Islet of Langerhans (tissue), 1 donor: ENCODE measurements at regions not wholly inside any gene's neighbourhood (a gene's known extent, or its start where the extent isn't known, plus 50 kb on each side); places are given as distances from the start of the nearest gene placed in this dataset.
A peak's percentile ranks its signal among the peaks of the same experiment; 100 is the strongest.

ENCODE experiments used
- FAIRE-seq: peaks from one replicate; lab custom pipeline; 2011; peaks lifted over from hg19 to GRCh38; lab: Jason Lieb, UNC

DNA sequence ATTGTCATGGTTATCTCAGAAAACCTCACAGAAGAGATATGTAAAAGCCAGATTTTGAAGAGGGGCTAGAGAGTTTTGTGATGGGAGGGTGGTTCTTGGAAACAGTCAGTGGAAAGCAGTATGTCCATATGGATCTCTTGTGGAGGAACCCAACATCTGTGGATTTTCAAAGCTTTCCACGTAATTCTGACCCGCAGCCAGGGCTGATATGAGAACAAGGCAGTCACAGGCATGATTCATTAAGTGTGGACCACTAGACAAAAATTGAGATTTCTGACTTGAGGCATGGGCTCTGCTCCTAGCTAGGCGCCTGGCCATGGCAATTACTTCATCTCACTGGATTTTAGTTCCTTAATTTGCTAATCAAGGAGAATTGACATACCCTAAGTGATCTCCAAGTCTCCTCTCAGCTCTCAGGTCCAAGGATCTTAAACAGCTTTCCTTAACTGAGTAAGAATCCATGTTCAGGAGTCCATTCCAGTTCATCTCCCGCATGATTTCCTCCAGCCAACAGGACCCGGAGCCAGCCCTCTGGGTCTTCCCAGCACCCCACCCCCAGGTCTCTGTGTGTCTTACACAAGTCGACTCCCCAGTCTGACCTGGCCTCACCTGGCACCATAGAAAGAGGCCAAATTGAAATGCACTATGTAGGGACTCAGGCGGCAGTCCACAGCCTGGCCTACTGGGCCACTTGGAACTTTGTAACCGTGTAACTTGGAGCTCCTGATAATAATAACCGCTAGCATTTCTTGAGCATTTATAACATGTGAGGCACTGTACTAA is 176.3 kb upstream of the PARP11 start:
- no peak for FAIRE-seq

DNA sequence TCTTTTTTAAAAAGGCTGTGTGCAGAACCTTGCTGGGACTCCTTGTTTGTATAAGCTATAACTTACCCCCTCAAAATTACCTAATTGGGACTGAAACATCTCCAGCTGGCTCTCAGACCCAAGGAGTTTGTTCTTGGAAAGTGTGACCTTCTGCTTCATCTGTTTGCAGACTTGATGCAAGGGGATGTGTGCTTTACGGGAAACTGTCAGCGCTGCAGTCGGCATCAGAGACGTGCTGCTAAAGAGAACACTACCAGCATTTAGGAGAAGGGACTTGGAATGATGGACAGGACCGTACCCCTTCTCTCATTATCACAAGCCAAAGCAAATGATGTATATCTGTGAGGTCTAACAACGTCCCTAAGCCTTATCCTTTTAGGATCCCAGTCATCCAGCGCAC is 174.2 kb upstream of the PARP11 start:
- no peak for FAIRE-seq

DNA sequence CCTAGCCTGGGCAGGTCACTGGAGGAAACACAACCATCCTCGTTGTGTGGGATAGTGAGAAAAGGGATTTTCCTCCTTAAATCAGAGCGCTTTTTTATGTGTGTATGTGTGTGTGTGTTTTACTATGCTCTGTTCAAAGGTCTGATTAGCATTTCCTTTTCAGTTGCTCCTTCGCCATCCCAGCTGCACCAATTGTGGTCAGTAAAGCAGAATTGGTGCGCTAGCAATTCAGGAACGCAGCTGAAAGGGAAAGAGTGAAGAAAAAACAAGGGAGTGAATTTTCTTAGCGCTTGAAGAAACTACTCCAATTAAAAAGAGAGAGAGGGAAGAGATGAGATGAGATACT is 173.3 kb upstream of the PARP11 start:
- FAIRE-seq = no peak

DNA sequence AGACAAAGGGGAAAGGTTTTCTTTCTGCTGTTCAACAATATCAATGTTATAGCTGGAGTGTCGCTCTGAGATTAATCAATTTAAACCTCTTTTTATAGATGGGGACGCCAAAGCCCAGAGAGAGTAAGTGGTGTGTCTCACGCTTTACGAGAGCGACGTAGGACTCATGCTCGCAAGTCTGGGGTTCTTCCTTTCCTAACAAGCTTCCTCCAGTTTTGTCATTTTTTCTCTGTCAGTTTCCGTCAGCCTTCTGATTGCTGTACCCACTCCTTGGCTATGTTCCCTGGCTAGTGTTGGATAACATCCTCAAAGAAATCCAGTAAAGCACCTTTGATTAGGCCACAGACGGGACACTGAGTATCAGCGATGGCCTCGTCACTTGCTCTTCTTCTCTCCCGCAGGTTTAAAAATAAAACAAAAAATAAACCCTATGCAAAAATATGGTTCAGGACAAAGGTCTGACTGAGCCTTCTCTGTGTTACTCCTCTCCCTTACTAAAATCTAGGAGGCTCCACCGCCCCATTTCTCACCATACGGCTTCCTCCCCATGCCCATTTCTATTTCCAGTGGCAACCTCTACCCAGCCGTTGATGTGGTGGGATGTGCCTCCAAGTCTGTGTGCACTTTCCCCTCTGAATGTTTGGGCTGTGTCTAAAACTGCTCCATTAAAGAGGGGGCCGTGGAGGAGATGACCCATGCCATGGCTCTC is 172.7 kb upstream of the PARP11 start:
- no peak for FAIRE-seq

DNA sequence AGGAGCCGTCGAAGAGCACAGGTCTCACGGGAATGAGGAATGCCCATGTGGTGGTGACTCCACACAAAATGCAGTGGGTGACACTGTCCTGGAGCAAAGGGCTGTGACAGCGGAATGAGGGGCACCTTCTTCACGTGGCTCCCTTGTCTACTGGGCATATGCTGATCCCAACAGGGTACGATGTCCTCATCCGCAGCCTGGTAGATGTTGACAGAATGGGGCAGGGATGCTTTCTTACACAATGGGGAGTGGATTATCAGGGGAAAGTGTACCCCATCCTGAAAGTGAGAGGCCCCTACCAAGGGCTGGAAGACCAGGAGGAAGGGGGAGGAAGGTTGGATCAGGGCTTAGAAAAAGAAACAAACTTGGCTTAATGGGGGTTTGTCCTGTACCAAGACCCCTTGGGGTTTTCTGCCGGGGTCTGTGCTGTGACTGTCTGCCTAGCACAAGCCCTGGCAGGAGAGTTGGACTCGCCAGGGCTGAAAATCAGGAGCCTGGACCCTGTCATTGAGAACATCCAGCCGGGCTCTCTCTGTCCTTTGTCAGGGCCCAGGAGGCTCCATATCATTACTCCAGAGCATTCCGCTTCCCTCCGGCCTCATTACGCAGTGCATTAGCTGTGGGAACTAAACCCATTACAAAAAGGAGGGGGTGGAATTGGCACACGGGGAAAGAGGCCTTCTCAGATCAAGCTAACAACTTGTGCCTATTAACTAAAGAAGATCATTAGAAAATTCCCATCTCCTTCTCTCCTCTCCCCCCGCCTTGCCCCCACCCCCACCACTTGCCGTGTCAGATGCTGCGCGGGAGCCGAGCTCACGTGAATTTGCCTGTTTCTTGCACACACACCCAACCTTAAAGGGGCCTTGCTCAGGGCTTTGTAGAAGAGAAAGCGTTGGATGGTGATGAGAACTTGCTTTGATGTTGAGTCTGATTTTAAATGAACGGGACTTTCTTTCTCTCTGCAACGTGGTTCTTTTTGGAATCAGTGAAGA is 171.8 kb upstream of the PARP11 start:
- FAIRE-seq = no peak

DNA sequence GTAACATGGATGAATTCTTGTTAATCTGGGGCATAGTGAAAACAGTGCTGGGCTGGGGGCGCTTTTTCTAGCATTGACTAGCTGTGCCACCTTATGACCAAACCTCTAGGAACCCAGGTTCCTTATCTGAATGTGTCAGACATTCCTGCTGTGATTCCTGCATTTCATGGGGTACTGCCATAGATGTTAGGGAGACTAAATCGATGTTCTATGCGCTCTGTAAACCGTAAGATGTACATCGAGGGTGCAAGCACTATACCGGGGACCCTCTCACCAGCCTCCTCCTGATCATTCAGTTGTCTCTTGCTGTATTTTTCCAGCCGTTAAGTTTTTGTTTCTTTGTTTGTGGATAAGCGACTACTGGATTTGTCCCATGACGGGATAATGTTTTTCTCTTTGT is 170.9 kb upstream of the PARP11 start:
- FAIRE-seq = no peak

DNA sequence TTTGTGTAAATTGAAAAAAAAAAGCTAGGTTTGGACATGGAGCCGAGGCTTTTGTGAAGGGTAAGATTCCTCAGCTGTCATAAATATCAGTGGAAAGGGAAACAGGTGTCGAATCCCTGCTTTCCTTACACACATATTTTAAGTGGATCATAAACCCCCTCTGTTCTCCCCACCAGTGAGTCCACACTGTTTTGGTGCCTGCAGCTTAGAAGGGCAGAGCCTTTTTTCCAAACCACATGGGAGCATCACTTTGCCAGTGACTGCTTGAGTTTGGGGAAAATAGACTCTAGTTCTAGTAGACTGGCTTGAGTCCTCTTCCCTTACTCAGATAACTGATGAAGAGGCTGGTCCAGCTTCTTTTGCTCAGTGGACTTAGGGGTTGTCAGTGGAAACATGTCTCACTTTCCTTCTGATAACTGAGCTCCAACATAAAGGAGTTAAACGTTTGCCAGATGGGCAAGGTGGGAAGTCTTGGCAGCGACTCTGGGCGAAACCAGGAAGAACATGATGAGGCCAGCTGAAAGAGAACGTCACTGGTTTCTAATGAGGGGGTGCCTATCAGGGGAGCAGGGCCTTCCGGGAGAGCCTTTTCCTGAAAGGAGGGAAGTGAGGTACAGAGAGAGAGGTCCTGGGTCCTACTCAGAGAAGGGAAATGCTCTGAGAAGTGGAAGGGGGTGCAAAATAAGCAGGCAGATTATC is 168.1 kb upstream of the PARP11 start:
- FAIRE-seq = no peak

DNA sequence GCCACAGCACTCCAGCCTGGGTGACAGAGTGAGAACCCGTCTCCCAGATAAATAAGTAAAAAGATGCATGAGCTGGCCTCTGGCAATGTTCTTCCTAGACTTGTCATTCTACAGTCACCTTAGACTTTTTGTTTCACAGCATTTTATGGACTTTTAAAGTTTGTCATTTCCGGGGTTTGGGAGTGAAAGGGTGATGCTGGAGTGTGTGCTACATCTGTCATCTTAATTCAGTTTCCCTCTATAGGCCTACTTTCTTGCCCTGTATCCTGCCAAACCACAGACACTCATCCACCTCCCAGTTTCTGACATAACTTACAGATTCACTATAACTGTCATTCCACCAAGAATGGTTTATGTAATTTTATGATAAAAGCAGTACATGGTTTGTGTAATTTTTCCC is 166.7 kb upstream of the PARP11 start:
- FAIRE-seq = no peak

DNA sequence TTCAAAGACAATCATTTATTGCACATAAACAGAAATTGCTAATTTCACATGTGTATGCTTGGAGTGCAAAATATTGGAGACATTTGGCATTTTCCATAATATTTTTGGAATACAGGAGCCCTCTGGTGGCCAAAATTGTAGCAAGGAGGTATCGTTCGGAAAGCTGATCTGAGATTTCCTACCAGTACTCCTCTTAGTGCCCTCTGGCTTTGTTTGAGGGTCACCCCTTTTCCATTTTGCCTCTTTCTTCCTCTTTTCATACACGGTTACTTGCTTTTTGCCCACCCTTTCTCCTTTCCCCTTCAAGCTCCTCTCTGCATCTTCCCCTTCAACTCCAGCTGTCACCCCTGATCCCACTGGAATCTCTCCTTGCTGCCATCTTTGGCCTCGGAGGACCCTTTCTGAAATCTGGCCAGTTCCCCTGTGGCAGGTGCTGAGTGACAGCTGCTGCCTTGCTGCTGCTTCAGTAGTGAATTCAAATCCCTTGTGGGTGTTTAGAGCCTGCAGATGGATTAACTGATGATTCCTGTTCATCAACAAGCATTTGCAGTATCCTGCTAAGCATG is 164.6 kb upstream of the PARP11 start:
- FAIRE-seq = peak; percentile 90

DNA sequence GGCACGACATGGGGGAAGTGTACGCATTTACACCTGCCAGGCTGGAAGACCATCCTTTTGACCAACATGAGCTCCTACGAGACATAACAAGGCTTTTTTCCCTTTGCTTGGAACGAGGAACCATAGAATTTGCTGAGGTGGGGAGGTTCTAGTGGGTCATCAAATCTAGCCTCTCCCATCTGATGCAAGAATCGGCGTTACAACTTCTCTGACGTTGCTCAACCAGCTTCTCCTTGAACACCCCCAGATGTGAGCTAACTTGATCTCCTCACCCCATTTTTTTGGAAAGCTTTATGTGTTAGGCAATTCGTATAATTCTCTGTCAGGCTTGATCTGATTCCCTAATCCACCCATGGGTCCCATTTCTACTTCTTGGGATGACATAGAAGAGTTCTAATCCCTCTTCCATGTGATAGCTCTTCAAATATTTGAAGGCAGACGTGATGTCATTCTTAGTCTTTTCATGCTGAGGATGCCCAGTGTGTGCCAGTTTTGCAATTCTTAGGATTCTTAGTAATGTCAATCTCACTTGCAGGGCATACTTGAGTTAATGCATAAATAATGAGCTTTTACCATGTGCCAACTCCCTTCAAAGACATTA is 163.6 kb upstream of the PARP11 start:
- FAIRE-seq = no peak

DNA sequence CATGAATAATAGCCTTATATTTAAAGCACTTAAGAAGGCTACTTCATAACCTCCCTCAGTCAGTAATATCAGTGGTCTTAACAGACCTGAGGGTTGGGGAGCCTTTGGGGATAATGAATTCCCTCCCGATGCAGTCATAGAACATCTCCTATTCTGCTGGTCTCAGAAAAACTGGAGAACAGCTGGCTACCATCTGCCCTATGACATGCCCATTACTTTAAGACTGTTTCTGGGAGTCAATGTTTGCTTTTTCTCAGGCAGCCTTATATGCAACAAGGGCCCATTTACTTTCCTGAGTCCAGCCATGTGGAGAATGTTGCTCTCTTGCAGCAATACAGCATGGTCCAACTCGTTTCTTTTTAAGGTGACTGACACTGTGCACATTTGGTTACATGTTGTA is 161.7 kb upstream of the PARP11 start:
- FAIRE-seq = no peak

DNA sequence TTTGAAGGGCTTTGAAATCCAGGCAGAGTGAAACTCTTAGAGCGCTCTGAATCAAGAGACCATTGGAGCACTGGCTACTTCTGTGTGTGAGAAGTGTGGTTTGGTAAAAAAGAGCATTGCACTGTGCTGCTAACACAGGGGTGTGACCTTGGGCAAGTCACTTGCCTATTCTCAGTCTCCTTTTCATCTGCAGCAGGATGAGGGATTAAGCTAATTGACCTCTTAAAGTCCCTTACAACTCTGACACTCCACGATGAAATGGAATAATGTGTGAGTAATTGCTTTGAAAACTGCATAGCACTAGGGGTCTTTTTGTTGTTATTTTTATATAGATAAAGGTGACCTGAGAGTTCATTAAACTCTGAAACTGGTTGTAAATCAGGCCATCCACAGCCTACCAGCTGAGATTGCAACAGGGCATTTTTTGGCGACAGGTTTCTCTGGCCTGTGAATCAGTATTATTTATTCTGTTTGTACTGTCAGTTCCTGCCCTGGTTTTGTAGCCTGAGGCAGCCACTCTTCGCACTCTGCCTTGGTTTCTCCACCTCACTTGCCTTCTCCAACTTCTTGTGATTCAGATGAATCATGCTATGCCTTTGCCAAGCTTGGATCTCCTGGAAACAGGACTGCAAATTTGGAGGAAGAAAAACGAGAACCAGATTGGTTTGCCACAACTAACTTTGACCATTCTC is 159.9 kb upstream of the PARP11 start:
- FAIRE-seq = no peak

DNA sequence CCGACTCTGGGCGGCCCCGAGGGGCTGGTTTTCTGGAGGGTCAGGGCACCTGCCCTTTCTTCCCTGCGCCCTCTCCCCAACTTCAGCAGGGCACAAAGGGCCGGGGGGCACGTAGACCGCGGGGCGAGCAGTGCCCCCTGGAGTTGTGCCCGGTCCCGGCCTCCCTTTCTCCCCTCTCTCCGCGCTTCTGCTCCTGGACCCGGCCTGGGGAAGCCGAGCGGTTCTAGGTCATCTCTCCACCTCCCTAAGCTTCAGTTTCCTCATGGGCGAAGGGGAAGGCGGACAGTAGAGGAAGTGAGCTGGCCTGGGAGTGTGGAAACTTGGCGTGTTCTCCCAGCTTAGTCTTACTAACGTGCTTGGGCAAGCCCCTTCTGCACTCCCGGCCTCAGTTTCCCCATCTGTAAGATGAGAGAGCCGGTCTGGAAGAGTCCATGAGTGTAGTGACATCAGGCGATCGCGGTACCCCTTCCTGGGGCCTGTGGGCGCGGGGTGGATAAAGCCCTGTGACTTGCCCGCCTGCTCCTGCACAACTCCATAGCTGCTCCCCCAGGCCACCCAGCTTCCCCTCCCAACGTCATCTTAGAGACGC is 158.6 kb upstream of the PARP11 start:
- FAIRE-seq = no peak

DNA sequence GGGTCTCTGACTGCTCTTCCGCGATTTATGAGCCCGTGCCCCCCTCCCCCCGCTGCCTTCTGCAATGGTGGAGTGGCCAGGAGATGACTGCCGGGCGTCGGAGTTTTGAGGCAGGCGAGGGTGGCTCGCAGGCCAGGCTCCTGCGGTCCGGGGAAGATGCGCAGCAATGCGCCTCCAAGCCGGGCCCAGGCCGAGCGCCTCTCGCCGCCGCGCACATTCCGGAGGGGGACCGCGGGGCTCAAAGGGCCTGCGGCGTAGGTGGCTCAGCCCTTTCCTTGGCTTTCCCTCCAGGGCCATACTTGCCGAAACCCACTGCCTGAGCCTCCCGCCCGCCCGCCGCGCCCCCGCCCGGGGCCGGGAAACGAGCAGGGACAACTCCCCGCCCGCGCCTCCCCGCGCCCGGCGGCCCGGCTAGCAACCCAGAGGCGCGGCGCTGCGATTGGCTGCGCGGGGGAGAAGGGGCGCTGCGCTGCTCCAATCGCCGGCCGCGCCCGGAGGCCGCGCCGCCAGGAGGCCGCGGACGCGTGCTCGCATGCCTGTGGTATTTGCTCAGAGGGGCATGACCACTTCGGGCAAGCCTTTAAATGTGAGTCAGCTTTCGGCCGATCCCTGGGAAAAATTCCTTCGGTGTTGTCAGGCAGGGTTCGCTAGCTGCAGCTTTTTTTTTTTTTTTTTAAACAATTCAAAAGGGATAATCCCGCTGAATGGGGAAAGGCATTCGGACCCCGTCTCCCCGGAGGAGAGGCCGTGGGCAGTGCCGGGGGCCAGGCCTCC is 157.9 kb upstream of the PARP11 start:
- FAIRE-seq = no peak

DNA sequence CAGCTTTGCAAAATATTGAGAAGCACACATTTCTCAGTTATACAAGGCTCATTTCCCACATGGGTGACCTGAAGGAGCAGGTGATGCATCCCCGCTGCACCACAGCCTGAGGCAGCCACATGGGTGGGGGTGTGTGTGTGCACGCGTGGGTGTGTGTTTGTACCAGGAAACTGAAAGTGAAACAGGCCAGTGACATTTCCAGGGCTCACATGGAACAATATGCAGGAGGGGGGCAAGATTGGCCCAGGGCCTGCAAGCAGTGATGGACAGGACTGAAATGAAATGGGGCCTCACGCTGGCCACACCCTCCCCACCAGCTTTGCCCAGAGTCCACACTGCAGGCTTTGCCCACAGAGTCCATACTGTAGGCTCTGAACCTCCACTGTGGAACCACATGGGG is 154.2 kb upstream of the PARP11 start:
- no peak for FAIRE-seq

DNA sequence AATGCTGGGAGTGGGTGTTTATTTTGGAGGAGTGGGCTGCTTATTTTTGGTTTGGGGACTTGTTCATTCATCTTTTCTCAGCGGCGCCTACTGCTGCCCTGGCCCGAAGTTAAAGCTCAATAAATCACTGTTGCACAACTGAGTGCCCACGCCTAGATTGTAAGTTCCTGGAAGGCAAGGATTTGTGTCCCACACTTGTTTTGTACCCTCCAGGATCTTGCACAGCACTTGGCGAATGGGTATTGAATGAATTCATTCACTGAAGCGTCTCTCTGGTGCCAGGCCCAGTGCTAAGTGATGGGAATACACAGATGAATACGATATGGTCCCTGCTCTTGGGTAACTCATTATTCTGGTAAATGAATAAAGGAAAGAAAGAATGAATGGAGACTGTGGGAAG is 153.3 kb upstream of the PARP11 start:
- FAIRE-seq = no peak

DNA sequence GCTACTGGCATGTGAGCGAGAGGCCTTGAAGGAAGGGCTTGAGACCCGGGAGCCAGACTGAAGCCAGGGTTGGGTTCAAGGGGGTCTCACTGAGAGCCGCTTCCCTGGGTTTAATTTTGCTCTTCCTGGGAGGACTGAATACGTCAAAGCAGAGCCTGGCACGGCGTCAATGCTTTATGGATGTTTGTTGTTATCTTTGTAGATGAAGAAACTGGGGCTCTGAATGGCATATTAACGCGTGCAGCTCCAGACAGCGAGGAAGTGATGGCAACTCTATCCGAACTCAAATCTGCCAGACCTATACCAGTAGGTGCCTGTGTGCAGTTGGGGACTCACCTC is 152.8 kb upstream of the PARP11 start:
- no peak for FAIRE-seq

DNA sequence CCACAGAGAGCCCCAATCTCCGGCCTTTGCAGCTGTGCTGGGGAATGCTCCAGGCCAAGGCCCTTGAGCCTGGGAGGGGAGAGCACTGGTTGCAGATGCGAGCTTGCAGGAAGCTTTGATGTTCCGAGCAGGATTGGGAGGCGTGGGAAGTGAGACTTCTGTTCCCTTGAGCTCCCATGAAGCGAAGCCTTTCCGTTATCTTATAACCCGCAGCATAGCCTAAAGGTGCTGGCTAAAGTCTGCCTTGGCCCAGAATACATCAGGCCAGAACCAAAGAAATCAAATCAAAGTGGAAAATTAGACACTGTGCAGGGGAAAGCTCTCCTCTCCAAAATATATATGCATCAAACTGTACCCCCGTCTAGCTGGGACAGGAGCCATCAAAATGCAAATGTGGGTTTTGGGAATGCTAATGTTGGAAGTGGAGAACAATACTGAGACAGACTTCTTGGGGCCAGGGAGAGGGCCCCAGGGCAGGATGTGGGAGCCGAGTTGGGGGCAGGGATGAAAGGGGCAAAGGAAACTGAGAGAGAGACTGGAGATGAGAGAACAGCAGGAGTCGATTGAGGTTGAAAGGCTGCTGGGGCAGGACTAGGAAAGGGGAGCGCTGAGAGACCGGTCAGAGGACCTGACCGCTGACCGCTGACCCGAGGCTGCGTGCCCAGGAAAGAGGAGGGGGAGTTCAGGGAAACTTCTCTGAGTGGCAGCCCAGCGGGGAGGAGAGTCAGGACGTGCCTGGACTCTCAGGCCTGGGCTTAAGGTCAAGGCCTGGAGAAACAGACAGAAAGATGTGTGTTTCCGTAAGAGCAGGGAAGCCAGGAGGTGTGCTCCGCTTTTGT is 152.2 kb upstream of the PARP11 start:
- FAIRE-seq = no peak

DNA sequence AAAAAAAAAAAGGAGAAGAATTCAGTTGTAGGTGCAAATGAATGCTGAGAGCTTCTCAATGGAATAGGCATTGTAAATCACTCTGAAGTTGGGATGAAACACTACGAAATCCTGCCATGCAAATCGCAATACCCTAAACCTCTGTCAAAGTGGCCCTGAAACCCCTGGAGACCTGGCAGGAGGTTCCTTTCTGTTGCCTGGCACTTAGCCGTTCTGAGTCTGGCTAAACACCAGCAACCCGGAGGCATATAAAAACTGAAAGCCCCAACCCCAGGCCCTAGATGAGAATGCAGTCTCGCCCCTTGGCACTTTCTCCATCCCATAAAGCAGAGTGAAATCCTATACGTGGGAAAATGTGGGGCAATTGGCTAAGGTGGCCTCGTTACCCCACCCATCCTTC is 151.5 kb upstream of the PARP11 start:
- no peak for FAIRE-seq
